ENCODE measurements at regions not wholly inside any gene's neighbourhood (a gene's known extent, or its start where the extent isn't known, plus 50 kb on each side); places are given as distances from the start of the nearest gene placed in this dataset.

DNA sequence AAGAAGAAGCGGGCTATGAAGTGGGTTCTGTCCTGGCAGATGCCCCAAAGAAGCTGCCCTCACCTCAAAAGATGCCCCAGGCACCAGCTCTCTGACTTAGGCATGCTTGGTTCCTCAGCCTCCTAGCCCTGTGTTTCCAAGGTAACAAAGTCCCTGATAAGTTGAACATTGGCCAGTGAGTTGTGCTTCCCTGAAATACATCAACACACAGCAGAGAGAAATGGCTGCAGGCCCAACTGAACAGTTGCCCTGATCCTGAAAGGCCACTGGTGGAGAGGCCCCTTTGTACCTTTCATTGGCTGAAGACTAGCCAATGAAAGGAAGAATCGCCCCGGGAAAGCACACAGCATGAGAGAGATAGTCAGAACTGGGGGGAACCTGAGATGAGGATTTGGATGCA, 169.9 kb upstream of the CTNNB1 start:
- TF ChIP-seq EZH2 (IDR thresholded peaks at IDR 0.05) (no peak), POLR2AphosphoS5 (IDR thresholded peaks at IDR 0.05; ENCODE audit: borderline replicate concordance, low read depth, low read length) (no peak)

All from SK-N-MC (cell line).